ENCODE measurements at regions not wholly inside any gene's neighbourhood (a gene's known extent, or its start where the extent isn't known, plus 50 kb on each side); places are given as distances from the start of the nearest gene placed in this dataset.

DNA sequence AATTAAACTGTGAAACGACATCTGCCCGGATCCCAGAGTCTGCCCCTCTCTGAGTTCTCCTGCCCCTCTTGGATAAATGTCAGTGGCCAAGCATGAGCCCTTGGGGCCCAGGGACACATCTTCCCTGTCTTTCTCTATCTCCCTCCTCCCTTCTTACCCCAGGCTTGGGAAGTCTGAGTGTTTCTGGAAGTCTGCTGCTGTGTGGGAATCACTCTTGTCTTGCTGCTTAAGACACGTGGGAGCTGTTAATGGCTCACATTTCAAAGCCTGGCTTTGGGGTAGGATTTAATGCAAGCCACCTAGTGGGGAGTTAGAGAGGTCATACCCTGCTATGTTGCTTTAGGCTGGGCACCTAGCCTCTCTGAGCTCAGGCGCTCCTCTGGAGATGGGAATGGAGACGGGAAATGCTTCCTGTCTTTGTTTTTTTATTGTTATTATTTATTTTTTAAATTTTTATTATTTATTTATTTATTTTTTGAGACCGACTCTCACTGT lies 218.5 kb upstream of the CIBAR2 start:
- TF ChIP-seq MXI1 (IDR thresholded peaks at IDR 0.05; ENCODE audit: borderline replicate concordance, low read depth, low read length) = peak; percentile 89
- TF ChIP-seq, protein P1, sequence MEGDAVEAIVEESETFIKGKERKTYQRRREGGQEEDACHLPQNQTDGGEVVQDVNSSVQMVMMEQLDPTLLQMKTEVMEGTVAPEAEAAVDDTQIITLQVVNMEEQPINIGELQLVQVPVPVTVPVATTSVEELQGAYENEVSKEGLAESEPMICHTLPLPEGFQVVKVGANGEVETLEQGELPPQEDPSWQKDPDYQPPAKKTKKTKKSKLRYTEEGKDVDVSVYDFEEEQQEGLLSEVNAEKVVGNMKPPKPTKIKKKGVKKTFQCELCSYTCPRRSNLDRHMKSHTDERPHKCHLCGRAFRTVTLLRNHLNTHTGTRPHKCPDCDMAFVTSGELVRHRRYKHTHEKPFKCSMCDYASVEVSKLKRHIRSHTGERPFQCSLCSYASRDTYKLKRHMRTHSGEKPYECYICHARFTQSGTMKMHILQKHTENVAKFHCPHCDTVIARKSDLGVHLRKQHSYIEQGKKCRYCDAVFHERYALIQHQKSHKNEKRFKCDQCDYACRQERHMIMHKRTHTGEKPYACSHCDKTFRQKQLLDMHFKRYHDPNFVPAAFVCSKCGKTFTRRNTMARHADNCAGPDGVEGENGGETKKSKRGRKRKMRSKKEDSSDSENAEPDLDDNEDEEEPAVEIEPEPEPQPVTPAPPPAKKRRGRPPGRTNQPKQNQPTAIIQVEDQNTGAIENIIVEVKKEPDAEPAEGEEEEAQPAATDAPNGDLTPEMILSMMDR (conservative IDR thresholded peaks at IDR 0.05; ENCODE audit: low read depth, low read length) = peak; percentile 55
- TF ChIP-seq CEBPB (IDR thresholded peaks at IDR 0.05; ENCODE audit: low read depth, low read length) = no peak
- TF ChIP-seq RFX5 (IDR thresholded peaks at IDR 0.05; ENCODE audit: low read depth, low read length) = no peak
- no peak for TF ChIP-seq POLR2A (IDR thresholded peaks at IDR 0.05; ENCODE audit: low read depth, low read length)
- TF ChIP-seq, protein P2, sequence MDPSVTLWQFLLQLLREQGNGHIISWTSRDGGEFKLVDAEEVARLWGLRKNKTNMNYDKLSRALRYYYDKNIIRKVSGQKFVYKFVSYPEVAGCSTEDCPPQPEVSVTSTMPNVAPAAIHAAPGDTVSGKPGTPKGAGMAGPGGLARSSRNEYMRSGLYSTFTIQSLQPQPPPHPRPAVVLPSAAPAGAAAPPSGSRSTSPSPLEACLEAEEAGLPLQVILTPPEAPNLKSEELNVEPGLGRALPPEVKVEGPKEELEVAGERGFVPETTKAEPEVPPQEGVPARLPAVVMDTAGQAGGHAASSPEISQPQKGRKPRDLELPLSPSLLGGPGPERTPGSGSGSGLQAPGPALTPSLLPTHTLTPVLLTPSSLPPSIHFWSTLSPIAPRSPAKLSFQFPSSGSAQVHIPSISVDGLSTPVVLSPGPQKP (IDR thresholded peaks at IDR 0.05; ENCODE audit: borderline replicate concordance, low read depth, low read length) = no peak
- TF ChIP-seq RCOR1 (IDR thresholded peaks at IDR 0.05; ENCODE audit: insufficient replicate concordance, low read length) = no peak
- TF ChIP-seq, protein P3, sequence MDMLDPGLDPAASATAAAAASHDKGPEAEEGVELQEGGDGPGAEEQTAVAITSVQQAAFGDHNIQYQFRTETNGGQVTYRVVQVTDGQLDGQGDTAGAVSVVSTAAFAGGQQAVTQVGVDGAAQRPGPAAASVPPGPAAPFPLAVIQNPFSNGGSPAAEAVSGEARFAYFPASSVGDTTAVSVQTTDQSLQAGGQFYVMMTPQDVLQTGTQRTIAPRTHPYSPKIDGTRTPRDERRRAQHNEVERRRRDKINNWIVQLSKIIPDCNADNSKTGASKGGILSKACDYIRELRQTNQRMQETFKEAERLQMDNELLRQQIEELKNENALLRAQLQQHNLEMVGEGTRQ (IDR thresholded peaks at IDR 0.05; ENCODE audit: low read depth, low read length) = peak; percentile 70
- TF ChIP-seq MAFK (IDR thresholded peaks at IDR 0.05; ENCODE audit: low read depth, low read length) = no peak
- peak; percentile 50 for TF ChIP-seq RAD21 (IDR thresholded peaks at IDR 0.05; ENCODE audit: low read length)

All from IMR-90 (cell line).